GM18868 (cell line): ENCODE measurements at regions not wholly inside any gene's neighbourhood (a gene's known extent, or its start where the extent isn't known, plus 50 kb on each side); places are given as distances from the start of the nearest gene placed in this dataset.

Source experiments
- ATAC-seq: cut with Tn5 transposase; IDR thresholded peaks from one replicate; pipeline ENCODE4 v1.9.1; 2021; ENCODE audit warnings: mild to moderate bottlenecking, moderate library complexity; ENCODE audit not compliant: unreplicated experiment

- ATAC-seq = no peak
Measured at GRCh38 chr2:59076079-59076619, 835.0 kb upstream of the FANCL start.

GRCh38 chr2:59074071-59074470, 832.9 kb upstream of the FANCL start:
- ATAC-seq = no peak

- ATAC-seq = no peak
Measured at GRCh38 chr2:59073286-59073685, 832.2 kb upstream of the FANCL start.

GRCh38 chr2:59068255-59068654, 827.1 kb upstream of the FANCL start:
- ATAC-seq = no peak

GRCh38 chr2:59066787-59067399, 825.8 kb upstream of the FANCL start:
- no peak for ATAC-seq

GRCh38 chr2:59047373-59047995, 806.4 kb upstream of the FANCL start:
- no peak for ATAC-seq

- no peak for ATAC-seq
Measured at GRCh38 chr2:59046401-59047372, 805.6 kb upstream of the FANCL start.

- ATAC-seq = no peak
Measured at GRCh38 chr2:59044736-59045135, 803.6 kb upstream of the FANCL start.

- no peak for ATAC-seq
Measured at GRCh38 chr2:59041139-59041538, 800.0 kb upstream of the FANCL start.

GRCh38 chr2:59034837-59035236, 793.7 kb upstream of the FANCL start:
- ATAC-seq = no peak

- ATAC-seq = no peak
Measured at GRCh38 chr2:59034106-59034505, 793.0 kb upstream of the FANCL start.

GRCh38 chr2:59033661-59034060, 792.5 kb upstream of the FANCL start:
- ATAC-seq = no peak

GRCh38 chr2:59032499-59032898, 791.4 kb upstream of the FANCL start:
- ATAC-seq = no peak

- no peak for ATAC-seq
Measured at GRCh38 chr2:59029058-59029457, 787.9 kb upstream of the FANCL start.

GRCh38 chr2:59027320-59027719, 786.2 kb upstream of the FANCL start:
- no peak for ATAC-seq

- ATAC-seq = peak; percentile 85
Measured at GRCh38 chr2:59025157-59025757, 784.1 kb upstream of the FANCL start.

- ATAC-seq = no peak
Measured at GRCh38 chr2:59021786-59022185, 780.7 kb upstream of the FANCL start.

- no peak for ATAC-seq
Measured at GRCh38 chr2:59019566-59020159, 778.5 kb upstream of the FANCL start.

GRCh38 chr2:59018737-59019136, 777.6 kb upstream of the FANCL start:
- no peak for ATAC-seq

- ATAC-seq = no peak
Measured at GRCh38 chr2:59015027-59015426, 773.9 kb upstream of the FANCL start.

- no peak for ATAC-seq
Measured at GRCh38 chr2:59012971-59013370, 771.8 kb upstream of the FANCL start.
